Lower leg skin (tissue), 3 donors: ENCODE measurements at regions not wholly inside any gene's neighbourhood (a gene's known extent, or its start where the extent isn't known, plus 50 kb on each side); places are given as distances from the start of the nearest gene placed in this dataset.

Experiments
- CTCF ChIP-seq, 3 donors: fragments of 450-650 bp; IDR thresholded peaks; one replicate each; pipeline ENCODE4 v1.5.1; 2016; ENCODE audit warnings: antibody characterized with exemption in 3 of 3, mild to moderate bottlenecking in 3 of 3, moderate library complexity in 2 of 3
- POLR2A ChIP-seq, 2 donors: fragments of 450-650 bp; IDR thresholded peaks; one replicate each; pipeline ENCODE4 v1.6.1; 2016 to 2017; ENCODE audit warnings: antibody characterized with exemption in 2 of 2, mild to moderate bottlenecking in 1 of 2, moderate library complexity in 1 of 2

DNA sequence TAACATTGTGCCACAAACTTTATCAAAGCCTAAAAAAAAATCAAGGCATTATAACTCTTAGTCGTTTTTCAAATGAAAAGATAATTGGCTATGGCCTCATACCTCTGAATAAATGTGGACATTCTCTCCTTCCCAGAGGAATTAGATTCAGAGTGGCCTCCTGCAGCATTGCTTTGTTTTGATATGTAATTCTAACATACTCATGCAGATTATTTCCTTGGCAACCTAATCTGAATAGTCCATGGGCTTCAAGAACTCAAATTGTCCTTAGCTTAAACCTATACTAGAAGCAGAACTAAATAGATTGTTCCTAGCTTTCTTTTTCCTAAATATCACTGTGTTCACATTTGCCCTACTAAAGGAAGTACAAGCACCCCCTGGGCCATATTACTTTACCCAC is 1146.9 kb downstream of the OLFM4 start:
- TF ChIP-seq CTCF (IDR thresholded peaks at IDR 0.05), result no peak
- no peak for TF ChIP-seq POLR2A (IDR thresholded peaks at IDR 0.05)
